Stomach (tissue), 4 donors: ENCODE measurements at regions not wholly inside any gene's neighbourhood (a gene's known extent, or its start where the extent isn't known, plus 50 kb on each side); places are given as distances from the start of the nearest gene placed in this dataset.

ENCODE experiments used
- POLR2AphosphoS5 ChIP-seq, 3 donors: sonication (generic); formaldehyde crosslinking; IDR thresholded peaks; one replicate each; pipeline ENCODE4 v1.6.1; 2016; ENCODE audit warnings: antibody characterized with exemption in 3 of 3
- TF ChIP-seq, protein P1 (sequence below), 7 experiments: fragments of 450-650 bp in 4 of 7; fragments of 200-600 bp in 3 of 7; sonication (generic) in 3 of 7; IDR thresholded peaks; one replicate each; pipeline ENCODE4 v1.5.1; 2016 to 2019; ENCODE audit warnings: antibody characterized with exemption in 7 of 7, control low read depth in 2 of 7, mild to moderate bottlenecking in 1 of 7

DNA sequence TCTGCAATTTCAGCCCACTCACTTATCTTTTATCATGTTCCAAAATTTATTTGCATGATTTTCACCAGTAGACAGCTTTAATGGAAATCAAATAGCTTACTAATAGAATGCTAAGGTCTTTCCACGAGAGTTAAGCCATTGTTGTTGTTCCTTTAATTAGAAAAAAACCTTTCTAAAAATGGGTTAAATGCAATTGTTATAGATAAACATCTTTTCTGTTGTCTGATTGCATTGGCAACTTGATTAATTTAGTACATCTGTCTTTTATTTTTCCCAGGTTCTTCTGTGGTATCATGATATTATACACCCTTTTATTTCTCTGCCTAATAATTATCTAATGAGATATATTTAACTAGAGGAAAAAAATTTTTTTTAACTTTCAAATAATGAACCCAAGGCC, 487.6 kb upstream of the MBL2 start:
- TF ChIP-seq, protein P1, sequence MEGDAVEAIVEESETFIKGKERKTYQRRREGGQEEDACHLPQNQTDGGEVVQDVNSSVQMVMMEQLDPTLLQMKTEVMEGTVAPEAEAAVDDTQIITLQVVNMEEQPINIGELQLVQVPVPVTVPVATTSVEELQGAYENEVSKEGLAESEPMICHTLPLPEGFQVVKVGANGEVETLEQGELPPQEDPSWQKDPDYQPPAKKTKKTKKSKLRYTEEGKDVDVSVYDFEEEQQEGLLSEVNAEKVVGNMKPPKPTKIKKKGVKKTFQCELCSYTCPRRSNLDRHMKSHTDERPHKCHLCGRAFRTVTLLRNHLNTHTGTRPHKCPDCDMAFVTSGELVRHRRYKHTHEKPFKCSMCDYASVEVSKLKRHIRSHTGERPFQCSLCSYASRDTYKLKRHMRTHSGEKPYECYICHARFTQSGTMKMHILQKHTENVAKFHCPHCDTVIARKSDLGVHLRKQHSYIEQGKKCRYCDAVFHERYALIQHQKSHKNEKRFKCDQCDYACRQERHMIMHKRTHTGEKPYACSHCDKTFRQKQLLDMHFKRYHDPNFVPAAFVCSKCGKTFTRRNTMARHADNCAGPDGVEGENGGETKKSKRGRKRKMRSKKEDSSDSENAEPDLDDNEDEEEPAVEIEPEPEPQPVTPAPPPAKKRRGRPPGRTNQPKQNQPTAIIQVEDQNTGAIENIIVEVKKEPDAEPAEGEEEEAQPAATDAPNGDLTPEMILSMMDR (IDR thresholded peaks at IDR 0.05): no peak
- TF ChIP-seq POLR2AphosphoS5 (IDR thresholded peaks at IDR 0.05): no peak
